Hippocampal formation (tissue), 2 donors: ENCODE measurements at regions not wholly inside any gene's neighbourhood (a gene's known extent, or its start where the extent isn't known, plus 50 kb on each side); places are given as distances from the start of the nearest gene placed in this dataset.
"Not testable (repeated sequence)": the region's sequence is repeated elsewhere in the genome, so short reads cannot be mapped to it uniquely, and the experiment has no call there.

ENCODE experiments used
- DNase-seq, 2 donors: peaks; one replicate each; lab custom pipeline; 2025; lab: John Stamatoyannopoulos, UW

DNA sequence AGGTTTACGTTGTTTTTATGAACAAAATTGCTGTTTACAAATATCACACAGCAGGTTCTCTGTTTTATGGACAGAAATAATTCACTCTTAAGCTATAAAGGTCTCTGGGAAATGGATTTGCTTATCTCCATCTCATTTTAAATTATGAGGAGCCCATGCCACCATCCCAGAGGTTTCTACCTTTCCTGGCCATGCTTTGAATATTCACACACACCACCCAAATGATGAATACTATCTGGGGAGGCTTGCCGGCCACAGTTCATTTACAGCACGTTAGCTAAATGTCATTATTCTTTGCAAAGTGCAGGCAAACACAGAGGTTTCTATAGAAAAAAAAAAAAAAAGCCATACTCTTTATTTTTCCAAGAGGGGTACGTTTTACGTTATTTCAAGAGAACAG lies 1446.7 kb downstream of the FAM181B start:
- DNase-seq: no peak

DNA sequence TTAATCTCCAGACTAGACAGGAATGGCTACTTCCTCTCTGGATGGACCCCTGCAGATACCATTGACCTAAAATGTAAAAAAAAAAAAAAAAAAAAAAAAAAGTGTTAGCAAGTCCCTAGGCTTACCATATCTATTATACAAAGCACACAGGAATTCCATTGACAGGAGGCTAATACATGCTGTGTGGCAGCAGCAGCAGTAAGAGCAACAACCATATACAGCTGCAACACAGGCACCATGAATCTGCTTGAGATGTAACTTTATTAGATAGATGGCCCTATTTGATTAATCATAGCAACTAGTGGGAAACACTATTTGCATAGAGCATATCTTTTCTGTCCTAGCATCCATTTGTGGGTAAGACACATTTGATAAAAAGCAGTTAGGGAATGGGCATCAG lies 1447.1 kb downstream of the FAM181B start:
- no peak for DNase-seq

DNA sequence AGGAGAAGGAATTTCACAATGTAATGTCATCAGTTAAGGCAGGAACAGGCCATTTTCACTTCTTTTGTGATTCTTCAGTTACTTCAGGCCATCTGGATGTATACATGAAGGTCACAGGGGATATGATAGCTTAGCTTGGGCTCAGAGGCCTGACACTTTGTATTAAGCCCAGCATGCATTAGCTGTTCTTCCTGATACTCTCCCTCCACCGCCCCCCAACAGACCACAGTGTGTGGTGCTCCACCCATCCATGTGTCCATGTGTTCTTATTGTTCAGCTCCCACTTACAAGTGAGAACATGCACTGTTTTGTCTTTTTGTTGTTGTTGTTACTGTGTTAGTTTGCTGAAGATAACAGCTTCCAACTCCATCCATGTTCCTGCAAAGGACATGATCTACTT lies 1453.4 kb downstream of the FAM181B start:
- DNase-seq: not testable (repeated sequence)

- DNase-seq: no peak
Measured at GRCh38 chr11:81278991-81279390, 1454.7 kb downstream of the FAM181B start.

GRCh38 chr11:81270686-81271085 lies 1463.0 kb downstream of the FAM181B start:
- DNase-seq: no peak

DNA sequence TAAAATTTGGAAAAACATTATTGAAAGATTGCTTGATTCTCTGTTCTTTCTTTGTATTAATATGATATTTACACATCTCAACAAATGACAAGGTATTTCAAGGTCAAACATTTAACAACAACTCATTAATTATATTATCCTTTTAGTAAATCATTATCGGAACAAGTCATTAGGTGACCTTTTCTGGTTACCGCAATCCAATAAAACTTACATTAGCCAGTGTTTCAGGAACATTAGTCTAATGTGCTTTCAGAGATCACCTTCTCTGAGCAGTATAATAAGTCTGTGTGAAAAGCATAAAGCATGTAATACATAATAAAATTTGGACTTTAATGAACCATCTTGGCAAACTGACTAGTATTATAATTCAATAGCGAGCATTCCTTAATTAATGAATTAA lies 1466.4 kb downstream of the FAM181B start:
- no peak for DNase-seq

DNA sequence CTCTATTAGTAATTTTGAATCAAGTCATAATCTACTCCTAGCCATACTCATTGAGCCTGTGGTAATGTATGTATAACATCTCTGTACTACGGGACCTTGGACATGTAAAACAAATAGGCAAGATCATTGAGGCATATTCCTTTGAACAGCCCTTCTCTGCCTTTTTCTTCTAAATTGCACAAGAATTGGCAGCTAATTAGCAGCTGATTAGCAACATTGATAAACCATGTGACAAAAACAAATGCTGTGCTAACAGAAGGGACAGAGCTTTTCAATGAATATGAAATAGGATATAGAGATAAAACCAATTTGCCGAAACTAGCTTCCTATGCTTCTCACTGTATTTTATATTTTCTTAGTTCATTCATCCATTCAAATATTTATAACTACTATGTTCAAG lies 1474.2 kb downstream of the FAM181B start:
- no peak for DNase-seq

DNA sequence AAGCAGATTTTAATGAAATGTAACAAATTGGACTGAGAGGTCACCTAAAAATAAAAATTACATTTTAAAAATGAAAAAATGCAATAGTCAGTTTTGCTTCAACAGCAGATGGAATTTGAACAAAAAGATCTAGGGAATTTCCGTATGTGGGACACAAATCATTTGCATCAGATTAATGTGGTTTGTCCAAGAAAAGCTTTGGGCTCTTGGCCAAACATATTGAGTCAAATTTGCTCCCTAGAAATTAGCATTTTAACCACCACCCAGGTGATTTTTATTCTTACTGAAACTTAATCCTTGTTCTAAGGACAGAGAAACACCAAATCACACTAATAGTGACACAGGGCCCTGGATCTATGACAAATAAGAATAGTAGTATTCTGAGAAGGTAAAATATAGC lies 1477.8 kb downstream of the FAM181B start:
- no peak for DNase-seq

DNA sequence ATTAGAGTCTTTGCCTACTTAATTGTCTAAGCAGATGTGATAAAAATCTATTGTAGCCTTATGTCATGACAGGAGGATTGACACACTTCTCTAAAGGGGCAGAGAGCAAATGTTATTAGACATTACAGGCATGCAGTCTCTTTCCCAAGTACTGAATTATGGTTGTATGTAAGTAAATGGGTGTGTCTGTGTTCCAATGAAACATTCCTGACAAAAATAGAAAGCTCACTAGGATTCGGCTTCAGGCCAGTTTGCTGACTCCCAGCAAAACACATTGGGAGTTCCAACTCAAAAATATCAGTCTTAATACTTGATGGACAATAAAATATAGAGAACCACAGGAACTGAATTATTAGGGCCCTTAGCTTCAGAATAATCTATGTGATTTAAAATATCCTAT lies 1480.4 kb downstream of the FAM181B start:
- no peak for DNase-seq

DNA sequence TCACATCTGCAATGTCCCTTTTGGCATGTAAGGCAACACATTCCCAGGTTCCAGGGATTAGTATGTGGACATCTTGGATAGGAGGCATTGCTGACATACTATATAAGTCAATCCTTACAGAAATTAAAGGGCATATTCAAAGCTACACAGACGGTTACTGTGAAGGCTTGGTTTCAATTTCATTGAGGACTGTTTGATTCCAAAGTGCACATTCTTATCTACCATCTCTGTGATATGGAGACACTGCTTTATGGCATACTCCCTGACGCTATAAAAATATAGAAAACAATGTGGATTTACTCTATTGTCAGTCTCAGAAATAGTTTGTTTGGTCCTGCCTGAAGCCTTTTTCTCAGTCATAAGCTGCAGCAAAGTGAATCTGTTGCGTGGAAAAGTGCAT lies 1486.7 kb downstream of the FAM181B start:
- DNase-seq: no peak

- DNase-seq: no peak
Measured at GRCh38 chr11:81245791-81246190, 1487.9 kb downstream of the FAM181B start.

GRCh38 chr11:81241672-81242275 lies 1491.9 kb downstream of the FAM181B start:
- DNase-seq: no peak

GRCh38 chr11:81237139-81237538 lies 1496.5 kb downstream of the FAM181B start:
- peak; percentile 1 to 32 for DNase-seq

GRCh38 chr11:81227409-81227808 lies 1506.3 kb downstream of the FAM181B start:
- not testable (repeated sequence) for DNase-seq

- DNase-seq: no peak
Measured at GRCh38 chr11:81224396-81224795, 1509.3 kb downstream of the FAM181B start.

- DNase-seq: no peak
Measured at GRCh38 chr11:81222491-81222890, 1511.2 kb downstream of the FAM181B start.

DNA sequence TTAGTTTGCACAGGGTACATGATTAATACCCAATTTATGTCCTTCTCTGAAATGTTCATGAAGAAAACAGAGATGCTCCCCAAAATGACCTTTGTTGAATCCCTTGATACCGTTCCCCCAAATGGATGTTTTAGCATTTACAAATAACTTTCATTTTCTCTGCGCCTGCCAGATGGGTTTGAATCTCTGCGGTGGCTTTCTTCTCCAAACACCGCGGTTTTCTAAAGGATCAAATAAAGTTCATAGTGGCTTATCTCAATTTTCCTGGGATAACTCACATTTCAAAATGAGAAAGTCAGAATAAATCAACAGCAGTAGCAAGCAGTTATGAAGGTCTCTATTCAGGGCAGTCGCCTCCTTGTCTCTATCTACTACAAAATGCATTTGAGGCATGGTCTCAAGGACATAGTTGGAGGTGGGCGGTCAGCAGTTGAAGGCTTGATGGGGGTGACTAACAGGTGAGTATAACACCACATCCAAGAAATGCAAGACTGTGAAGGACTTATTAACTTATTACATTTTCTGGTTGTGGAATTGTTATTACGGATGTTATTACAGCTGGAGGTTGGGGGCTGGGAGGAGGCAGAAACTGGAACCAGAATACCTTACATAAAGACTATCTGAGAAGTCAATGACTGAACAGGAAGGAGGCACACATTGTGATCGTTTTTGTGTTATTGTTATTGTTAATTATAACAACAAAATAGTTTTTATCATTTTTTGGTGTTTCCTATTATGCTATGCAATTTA lies 1513.3 kb downstream of the FAM181B start:
- no peak for DNase-seq

- no peak for DNase-seq
Measured at GRCh38 chr11:81219661-81220060, 1514.0 kb downstream of the FAM181B start.

- no peak for DNase-seq
Measured at GRCh38 chr11:81218440-81218839, 1515.2 kb downstream of the FAM181B start.

GRCh38 chr11:81211050-81211449 lies 1522.6 kb downstream of the FAM181B start:
- DNase-seq: no peak

DNA sequence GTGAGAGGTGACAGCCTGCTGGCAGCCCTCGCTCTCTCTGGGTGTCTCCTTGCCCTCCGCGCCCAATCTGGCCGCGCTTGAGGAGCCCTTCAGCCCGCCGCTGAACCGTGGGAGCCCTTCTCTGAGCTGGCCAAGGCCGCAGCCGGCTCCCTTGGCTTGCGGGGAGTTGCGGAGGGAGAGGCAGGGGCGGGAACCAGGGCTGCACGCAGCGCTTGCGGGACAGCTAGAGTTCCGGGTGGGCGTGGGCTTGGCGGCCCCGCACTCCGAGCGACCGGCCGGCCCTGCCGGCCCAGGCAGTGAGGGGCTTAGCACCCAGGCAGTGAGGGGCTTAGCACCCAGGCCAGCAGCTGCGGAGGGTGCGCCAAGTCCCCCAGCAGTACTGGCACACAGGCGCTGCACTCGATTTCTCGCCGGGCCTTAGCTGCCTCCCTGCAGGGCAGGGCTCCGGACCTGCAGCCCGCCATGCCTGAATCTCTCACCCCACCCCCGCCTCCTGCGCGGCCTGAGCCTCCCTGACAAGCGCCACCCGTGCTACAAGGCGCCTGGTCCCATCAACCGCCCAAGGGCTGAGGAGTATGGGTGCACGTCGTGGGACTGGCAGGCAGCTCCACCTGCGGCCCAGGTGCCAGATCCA lies 1526.1 kb downstream of the FAM181B start:
- DNase-seq: no peak

GRCh38 chr11:81203876-81204275 lies 1529.8 kb downstream of the FAM181B start:
- DNase-seq: no peak

DNA sequence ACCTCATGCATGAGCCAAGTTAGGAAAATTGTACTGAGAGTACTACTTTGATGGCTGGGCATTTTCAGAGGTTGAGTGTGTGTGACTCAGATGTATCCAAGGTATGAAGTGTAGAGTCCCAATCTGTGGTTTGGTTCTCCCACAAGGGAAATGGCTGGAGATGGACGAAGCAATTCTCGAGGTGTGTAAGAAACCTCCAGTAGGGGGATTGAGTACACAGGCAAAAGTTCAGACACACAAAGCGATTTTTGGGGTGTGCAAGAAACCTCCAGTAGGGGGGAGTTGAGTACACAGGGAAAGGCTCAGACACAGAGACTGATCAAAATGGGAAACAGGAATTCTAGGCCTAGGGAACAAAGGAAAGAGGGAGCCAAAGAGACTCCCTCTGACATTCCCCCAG lies 1536.3 kb downstream of the FAM181B start:
- no peak for DNase-seq
